ENCODE measurements at regions not wholly inside any gene's neighbourhood (a gene's known extent, or its start where the extent isn't known, plus 50 kb on each side); places are given as distances from the start of the nearest gene placed in this dataset.
"Not testable (repeated sequence)": the region's sequence is repeated elsewhere in the genome, so short reads cannot be mapped to it uniquely, and the experiment has no call there.

- DNase-seq: no peak
These were observed 157.9 kb upstream of the NBPF11 start for GRCh38 chr1:148309940-148310500.

GRCh38 chr1:148308832-148309458 is 156.9 kb upstream of the NBPF11 start:
- no peak for DNase-seq

- no peak for DNase-seq
These were observed 155.6 kb upstream of the NBPF11 start for GRCh38 chr1:148307583-148308185.

DNA sequence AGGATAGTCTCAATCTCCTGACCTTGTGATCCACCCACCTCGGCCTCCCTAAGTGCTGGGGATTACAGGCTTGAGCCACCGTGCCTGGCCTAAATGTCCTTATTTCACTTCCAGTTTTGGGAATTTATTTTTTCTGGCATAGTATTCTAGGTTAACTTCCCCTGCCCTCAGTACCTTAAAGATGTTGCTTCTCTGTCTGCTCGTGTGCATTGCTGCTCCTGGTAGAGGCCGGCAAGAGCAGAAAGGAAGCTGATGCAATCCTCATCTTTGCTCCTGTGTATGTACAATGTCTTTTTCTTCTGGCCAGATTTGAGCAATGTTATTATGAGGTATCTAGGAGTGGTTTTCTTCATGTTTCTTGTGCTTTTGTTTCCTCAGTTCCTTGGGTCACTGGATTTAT is 152.9 kb upstream of the NBPF11 start:
- DNase-seq: not testable (repeated sequence)

DNA sequence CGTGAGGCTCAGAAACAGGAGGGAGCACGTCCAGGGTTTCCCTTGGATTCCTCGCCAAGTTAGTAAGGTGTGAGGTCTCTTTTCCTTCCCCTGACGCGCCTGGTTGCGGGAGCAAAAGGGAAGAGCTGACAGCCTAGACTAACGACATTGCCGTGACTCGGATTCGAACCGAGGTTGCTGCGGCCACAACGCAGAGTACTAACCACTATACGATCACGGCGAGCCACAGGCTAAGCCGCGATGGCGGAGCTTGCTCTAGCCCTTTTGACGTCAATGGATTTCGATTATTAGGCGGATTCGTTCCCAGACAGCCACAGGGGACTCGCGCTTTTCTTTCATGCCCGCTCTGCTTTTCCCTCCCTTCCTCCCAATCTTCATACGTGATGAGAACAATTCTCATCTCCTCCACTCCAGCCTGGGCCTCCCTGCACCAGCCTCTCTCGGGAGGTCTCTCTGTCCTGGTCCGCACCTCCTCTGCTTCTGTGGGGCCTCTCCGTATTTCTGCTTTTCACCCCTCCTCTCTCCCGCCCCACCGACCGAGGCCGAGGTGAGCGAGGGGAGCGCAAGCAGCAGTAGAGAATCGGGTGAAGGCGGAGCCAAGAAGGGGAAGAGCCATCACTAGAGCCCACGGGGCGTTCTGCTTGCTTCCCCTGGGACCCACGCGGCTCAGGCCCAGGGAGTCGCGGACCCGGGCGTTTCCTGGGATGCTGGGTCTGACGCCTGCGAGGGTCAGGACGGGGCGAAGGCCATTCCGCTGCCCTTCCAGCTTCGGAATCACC is 150.7 kb upstream of the NBPF11 start:
- DNase-seq: peak; percentile 95

DNA sequence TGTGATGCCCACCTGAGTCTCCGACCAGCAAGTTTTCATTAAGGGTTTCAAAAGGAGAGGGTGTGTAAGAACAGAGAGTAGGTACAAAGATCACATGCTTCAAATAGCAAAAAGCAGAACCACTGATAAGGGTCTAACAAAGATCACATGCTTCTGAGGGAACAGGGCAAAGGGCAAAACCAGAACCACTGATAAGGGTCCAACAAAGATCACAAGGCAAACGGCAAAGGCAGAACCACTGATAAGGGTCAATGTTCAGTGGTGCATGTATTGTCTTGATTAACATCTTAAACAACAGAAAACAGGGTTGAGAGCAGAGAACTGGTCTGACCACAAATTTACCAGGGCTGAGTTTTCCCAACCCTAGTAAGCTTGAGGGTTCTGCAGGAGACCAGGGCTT is 145.8 kb upstream of the NBPF11 start:
- not testable (repeated sequence) for DNase-seq

- DNase-seq: no peak
These were observed 144.4 kb upstream of the NBPF11 start for GRCh38 chr1:148296511-148296910.

DNA sequence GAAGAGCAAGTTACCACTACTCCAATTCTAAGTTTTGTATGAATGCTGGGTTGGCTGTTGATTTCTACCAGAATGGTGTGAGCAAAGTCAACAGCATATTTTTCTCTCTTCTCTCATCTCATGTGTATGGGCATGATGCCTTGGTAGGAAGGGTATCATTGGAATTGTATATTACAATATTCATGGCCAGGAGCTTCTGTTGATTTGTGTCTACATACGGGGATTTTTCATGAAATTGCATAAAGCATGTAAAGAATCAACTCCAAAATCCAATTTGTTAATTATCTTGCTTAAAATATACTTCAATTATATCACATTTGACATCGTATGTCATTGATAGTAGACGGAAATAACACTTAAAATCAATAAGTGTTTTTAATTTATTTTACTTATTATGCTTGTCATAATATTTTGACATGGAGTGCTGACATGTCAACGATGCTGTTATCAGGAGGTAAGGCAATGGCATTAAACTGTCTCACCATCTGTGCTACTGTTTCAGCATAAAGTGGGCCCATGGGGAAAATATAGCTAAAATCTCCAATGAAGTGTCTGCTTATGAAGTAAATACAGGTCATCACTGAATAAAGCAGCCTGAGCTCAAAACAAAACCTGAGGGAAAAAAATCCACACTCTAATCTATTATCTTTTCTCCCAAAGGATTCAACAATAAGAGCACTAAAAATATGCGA is 142.2 kb upstream of the NBPF11 start:
- DNase-seq: no peak

GRCh38 chr1:148293651-148294050 is 141.6 kb upstream of the NBPF11 start:
- no peak for DNase-seq

DNA sequence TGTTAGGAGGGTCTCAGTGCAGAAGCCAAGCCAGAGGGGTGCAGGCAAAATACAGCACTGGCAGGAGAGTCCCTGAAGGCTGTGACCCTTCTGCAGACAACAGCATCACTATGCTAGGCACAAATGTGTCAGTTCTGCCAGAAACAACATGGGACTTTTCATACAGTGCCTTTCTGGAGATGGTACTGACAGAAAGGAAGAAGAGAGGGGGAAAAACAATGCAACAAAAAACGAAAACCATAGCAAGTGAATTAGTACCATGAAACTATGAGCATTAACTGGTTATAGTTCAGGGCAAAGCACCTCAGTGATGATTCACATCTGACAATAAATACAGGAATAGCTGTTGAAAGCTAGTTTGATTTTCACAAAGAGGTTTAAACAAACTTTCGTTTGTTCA is 140.8 kb upstream of the NBPF11 start:
- DNase-seq: no peak

DNA sequence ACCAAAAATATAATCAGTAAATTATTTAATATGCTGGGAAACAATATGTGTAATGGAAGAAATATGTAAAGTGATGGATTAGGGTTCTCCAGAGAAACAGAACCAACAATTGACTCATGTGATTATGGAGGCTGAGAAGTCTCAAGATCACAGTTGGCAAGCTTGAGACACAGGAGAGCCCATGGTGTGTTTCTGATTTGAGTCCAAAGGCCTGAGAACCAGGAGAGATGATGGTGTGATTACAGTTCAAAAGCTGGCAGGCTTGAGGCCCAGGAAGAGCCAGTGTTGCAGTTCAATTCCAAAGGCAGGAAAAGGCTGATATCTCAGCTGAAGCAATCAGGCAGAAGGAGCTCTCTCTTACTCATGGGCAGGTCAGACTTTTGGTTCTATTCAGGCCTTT is 138.8 kb upstream of the NBPF11 start:
- DNase-seq: no peak

GRCh38 chr1:148289647-148290046 is 137.6 kb upstream of the NBPF11 start:
- DNase-seq: no peak

GRCh38 chr1:148285946-148286345 is 133.9 kb upstream of the NBPF11 start:
- not testable (repeated sequence) for DNase-seq

DNA sequence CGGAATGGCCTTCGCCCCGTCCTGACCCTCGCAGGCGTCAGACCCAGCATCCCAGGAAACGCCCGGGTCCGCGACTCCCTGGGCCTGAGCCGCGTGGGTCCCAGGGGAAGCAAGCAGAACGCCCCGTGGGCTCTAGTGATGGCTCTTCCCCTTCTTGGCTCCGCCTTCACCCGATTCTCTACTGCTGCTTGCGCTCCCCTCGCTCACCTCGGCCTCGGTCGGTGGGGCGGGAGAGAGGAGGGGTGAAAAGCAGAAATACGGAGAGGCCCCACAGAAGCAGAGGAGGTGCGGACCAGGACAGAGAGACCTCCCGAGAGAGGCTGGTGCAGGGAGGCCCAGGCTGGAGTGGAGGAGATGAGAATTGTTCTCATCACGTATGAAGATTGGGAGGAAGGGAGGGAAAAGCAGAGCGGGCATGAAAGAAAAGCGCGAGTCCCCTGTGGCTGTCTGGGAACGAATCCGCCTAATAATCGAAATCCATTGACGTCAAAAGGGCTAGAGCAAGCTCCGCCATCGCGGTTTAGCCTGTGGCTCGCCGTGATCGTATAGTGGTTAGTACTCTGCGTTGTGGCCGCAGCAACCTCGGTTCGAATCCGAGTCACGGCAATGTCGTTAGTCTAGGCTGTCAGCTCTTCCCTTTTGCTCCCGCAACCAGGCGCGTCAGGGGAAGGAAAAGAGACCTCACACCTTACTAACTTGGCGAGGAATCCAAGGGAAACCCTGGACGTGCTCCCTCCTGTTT is 128.9 kb upstream of the NBPF11 start:
- not testable (repeated sequence) for DNase-seq

GRCh38 chr1:148279002-148279542 is 127.0 kb upstream of the NBPF11 start:
- not testable (repeated sequence) for DNase-seq

DNA sequence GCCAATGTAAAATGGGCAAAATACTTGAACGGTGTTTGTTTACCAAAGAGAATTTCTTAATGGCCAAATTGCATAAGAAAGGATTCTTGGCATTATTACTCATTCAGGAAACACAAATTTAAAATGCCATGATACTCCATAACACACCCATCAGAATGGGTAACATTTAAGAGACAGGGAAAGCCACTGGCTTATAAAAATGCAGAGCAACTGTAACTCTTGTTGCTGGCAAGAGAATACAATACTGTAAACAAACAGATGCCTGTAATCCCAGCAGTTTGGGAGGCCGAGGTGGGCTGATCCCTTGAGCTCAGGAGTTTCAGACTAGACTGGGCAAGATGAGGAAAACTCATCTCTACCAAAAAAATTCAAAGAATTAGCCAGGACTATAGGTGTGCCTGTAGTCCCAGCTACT is 125.8 kb upstream of the NBPF11 start:
- not testable (repeated sequence) for DNase-seq

GRCh38 chr1:148267066-148267465 is 115.0 kb upstream of the NBPF11 start:
- not testable (repeated sequence) for DNase-seq

- DNase-seq: peak; percentile 55
These were observed 112.5 kb upstream of the NBPF11 start for GRCh38 chr1:148264374-148265276.

DNA sequence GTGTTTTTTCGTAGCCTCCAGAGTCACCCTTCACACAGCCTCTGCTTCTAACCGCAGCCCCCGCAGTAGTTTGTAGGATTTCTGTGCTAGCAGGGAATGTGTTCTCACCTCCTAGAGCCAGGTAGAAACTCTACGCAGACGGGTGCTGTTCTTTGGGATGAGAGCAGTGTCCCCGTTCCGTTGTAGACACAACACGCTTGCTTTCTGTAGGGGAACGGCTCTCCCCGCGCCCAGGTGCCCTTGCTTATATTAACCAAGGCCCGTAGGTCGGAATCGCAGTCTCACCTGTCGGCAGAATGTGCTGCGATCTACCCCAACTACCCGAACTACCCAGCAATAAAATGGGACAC is 111.8 kb upstream of the NBPF11 start:
- no peak for DNase-seq

- DNase-seq: peak; percentile 92
These were observed 111.2 kb upstream of the NBPF11 start for GRCh38 chr1:148263128-148263905.
